ENCODE measurements at regions not wholly inside any gene's neighbourhood (a gene's known extent, or its start where the extent isn't known, plus 50 kb on each side); places are given as distances from the start of the nearest gene placed in this dataset.

DNA sequence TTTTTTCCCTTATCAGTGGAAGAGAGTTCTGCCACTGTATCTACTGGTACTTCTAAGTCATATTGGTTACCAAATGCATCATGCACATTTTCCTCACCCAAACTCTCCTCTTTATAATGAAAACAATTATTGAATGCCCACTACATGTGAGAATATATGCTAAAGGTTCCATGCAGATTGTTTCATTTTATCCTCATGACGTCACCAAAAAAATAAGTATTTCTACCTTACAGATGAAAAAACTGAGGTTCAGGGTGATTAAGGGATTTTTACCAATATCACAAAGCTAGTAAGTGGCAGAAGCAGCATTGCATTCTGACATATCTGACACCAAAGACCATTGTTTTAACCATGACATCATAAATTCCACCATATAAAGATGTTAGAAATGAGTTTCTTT, 51.9 kb upstream of the ZEB2 start:
- Histone ChIP-seq H3K4me1 (replicated peaks in 1 of 2) (no peaks in the 10 kb centered on the region), H3K9me3 (replicated peaks in 1 of 3) (no peaks in the 10 kb centered on the region), H3K27ac (no peak overlapping the region), H3K27me3 (no peaks in the 10 kb centered on the region), H3K4me3 (no peak overlapping the region), H3K36me3 (replicated peaks in 1 of 2) (no peaks in the 10 kb centered on the region)
- no peak for DNase-seq
- 92 to 100% (median 94%) methylated on average over 1 of the region's 1 CpG for WGBS, 4 donors
- intact Hi-C loops (cut with DNase I), result no loop called here
- TF ChIP-seq POLR2A (IDR thresholded peaks at IDR 0.05), result no peak
- TF ChIP-seq, protein P1, sequence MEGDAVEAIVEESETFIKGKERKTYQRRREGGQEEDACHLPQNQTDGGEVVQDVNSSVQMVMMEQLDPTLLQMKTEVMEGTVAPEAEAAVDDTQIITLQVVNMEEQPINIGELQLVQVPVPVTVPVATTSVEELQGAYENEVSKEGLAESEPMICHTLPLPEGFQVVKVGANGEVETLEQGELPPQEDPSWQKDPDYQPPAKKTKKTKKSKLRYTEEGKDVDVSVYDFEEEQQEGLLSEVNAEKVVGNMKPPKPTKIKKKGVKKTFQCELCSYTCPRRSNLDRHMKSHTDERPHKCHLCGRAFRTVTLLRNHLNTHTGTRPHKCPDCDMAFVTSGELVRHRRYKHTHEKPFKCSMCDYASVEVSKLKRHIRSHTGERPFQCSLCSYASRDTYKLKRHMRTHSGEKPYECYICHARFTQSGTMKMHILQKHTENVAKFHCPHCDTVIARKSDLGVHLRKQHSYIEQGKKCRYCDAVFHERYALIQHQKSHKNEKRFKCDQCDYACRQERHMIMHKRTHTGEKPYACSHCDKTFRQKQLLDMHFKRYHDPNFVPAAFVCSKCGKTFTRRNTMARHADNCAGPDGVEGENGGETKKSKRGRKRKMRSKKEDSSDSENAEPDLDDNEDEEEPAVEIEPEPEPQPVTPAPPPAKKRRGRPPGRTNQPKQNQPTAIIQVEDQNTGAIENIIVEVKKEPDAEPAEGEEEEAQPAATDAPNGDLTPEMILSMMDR (IDR thresholded peaks at IDR 0.05), result no peak

GRCh38 chr2:144570566-144570965, 50.6 kb upstream of the ZEB2 start:
- DNase-seq, result no peak
- Histone ChIP-seq H3K27ac (no peak overlapping the region), H3K4me1 (replicated peaks in 1 of 2) (no peaks in the 10 kb centered on the region), H3K36me3 (replicated peaks in 1 of 2) (no peaks in the 10 kb centered on the region), H3K9me3 (replicated peaks in 1 of 3) (no peaks in the 10 kb centered on the region), H3K27me3 (no peaks in the 10 kb centered on the region), H3K4me3 (no peak overlapping the region)
- TF ChIP-seq, protein P1 (IDR thresholded peaks at IDR 0.05), result no peak
- no peak for TF ChIP-seq POLR2A (IDR thresholded peaks at IDR 0.05)
- WGBS, 4 donors, result 88 to 91% (median 90%) methylated on average over 3 of the region's 3 CpGs
- intact Hi-C loops (cut with DNase I), result no loop called here

Small RNA genes in the stretch of these regions (small RNA-seq; reads per million reads assigned to genes)
- gene RF00019 (0 reads per million in 2 donors), gene RF01992 (0 reads per million in 2 donors), gene RNA5SP106 (0 reads per million in 2 donors), gene RNU6-692P (0 reads per million in 2 donors), gene RNU6-715P (0 reads per million in 2 donors), gene RNU7-2P (0 reads per million in 2 donors)
